ENCODE measurements at regions not wholly inside any gene's neighbourhood (a gene's known extent, or its start where the extent isn't known, plus 50 kb on each side); places are given as distances from the start of the nearest gene placed in this dataset.

DNA sequence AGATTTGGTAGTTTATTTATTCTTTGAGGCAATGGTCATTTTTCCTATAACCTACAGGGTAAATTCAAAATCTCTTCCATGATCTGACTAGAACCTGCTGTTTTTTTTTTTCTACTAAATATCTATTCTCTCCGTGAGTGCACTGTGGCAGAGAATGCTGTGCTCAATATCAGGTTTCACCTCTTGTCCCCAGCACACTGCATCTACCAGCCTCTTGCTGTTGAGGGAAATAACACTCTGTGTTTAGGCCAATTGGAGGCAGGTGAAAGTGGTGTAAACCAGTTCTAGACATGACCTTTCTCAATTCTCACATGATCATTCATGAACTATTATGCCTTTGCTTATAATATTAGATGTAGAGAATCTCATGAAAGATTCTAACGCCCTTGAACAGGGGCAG is 2365.9 kb downstream of the MAT2B start:
- H3K4me3 ChIP-seq (replicated peaks; ENCODE audit: low read depth, low read length): no peak overlapping the region
- TF ChIP-seq, protein P1, sequence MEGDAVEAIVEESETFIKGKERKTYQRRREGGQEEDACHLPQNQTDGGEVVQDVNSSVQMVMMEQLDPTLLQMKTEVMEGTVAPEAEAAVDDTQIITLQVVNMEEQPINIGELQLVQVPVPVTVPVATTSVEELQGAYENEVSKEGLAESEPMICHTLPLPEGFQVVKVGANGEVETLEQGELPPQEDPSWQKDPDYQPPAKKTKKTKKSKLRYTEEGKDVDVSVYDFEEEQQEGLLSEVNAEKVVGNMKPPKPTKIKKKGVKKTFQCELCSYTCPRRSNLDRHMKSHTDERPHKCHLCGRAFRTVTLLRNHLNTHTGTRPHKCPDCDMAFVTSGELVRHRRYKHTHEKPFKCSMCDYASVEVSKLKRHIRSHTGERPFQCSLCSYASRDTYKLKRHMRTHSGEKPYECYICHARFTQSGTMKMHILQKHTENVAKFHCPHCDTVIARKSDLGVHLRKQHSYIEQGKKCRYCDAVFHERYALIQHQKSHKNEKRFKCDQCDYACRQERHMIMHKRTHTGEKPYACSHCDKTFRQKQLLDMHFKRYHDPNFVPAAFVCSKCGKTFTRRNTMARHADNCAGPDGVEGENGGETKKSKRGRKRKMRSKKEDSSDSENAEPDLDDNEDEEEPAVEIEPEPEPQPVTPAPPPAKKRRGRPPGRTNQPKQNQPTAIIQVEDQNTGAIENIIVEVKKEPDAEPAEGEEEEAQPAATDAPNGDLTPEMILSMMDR (IDR thresholded peaks at IDR 0.05; ENCODE audit: insufficient read depth, low read length, poor library complexity, severe bottlenecking): no peak
- DNase-seq (ENCODE audit: extremely low read depth, insufficient read length): no peak
- H3K36me3 ChIP-seq (ENCODE audit: control insufficient read depth, insufficient read depth, low read length): no peaks in the 10 kb centered on the region
- H3K27me3 ChIP-seq (replicated peaks; ENCODE audit: control insufficient read depth, insufficient read depth, low read length): no peaks in the 10 kb centered on the region

DNA sequence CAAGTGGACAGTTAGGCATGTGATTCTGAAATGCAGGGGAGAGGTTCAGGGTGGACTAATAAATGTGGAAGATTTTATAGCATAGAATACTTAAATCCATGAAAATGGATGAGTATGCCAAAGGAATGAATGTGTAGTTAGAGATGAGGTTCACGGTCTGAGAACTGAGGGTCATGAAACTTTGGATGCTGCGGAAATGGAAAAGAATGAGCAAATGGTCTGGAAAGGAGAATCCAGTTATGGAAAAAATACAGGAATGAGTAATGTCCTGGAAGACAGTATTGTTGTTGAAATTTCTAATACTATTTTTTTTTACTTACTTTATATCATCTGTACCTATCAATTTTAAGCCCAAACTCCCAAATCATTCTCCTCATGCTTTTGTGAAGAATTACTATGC is 2369.4 kb downstream of the MAT2B start:
- TF ChIP-seq, protein P1 (IDR thresholded peaks at IDR 0.05; ENCODE audit: insufficient read depth, low read length, poor library complexity, severe bottlenecking): no peak
- H3K36me3 ChIP-seq (ENCODE audit: control insufficient read depth, insufficient read depth, low read length): no peaks in the 10 kb centered on the region
- H3K27me3 ChIP-seq (replicated peaks; ENCODE audit: control insufficient read depth, insufficient read depth, low read length): no peaks in the 10 kb centered on the region
- no peak for DNase-seq (ENCODE audit: extremely low read depth, insufficient read length)
- no peak overlapping the region for H3K4me3 ChIP-seq (replicated peaks; ENCODE audit: low read depth, low read length)

DNA sequence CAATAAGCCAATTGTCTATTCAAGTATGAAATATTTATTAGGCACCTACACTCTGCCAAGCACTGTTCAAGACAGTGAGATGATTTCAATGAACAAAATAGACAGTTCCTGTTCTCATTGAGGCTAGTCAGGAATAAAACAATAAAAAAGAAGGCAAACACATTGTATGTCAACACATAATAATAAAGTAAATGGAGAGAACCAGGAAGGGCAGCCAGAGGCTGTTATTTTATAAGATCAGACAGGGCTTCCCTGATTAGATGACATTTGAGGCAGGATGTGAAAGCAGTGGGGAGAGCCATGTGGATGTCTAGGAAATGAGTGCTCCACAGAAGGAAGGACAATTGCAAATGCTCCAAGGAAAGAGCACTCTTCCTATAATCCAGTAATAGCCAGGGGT is 2371.1 kb downstream of the MAT2B start:
- TF ChIP-seq, protein P1 (IDR thresholded peaks at IDR 0.05; ENCODE audit: insufficient read depth, low read length, poor library complexity, severe bottlenecking): no peak
- no peaks in the 10 kb centered on the region for H3K36me3 ChIP-seq (ENCODE audit: control insufficient read depth, insufficient read depth, low read length)
- H3K27me3 ChIP-seq (replicated peaks; ENCODE audit: control insufficient read depth, insufficient read depth, low read length): no peaks in the 10 kb centered on the region
- H3K4me3 ChIP-seq (replicated peaks; ENCODE audit: low read depth, low read length): no peak overlapping the region
- DNase-seq (ENCODE audit: extremely low read depth, insufficient read length): no peak

DNA sequence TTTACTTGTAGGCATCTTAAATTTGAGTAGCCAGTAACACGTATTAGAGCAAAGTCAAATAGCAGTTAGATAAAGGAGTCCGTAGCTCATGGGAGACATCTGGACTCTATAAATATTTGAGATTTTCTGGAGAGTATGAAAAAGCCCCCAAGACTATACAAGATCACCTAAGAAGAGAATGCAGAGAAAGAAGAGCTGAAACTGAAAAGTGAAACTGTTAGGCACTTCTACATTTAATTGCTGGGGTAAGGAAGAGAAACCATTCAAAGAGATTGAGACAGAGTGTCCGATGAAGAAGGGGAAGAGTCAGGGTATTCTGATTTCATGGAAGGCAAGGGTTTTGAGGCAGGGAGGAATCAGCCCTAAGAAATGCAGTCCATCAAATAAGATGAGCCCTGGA is 2372.1 kb downstream of the MAT2B start:
- no peak for DNase-seq (ENCODE audit: extremely low read depth, insufficient read length)
- Histone ChIP-seq H3K36me3 (ENCODE audit: control insufficient read depth, insufficient read depth, low read length) (no peaks in the 10 kb centered on the region), H3K4me3 (replicated peaks; ENCODE audit: low read depth, low read length) (no peak overlapping the region), H3K27me3 (replicated peaks; ENCODE audit: control insufficient read depth, insufficient read depth, low read length) (no peaks in the 10 kb centered on the region)
- TF ChIP-seq, protein P1 (IDR thresholded peaks at IDR 0.05; ENCODE audit: insufficient read depth, low read length, poor library complexity, severe bottlenecking): no peak

DNA sequence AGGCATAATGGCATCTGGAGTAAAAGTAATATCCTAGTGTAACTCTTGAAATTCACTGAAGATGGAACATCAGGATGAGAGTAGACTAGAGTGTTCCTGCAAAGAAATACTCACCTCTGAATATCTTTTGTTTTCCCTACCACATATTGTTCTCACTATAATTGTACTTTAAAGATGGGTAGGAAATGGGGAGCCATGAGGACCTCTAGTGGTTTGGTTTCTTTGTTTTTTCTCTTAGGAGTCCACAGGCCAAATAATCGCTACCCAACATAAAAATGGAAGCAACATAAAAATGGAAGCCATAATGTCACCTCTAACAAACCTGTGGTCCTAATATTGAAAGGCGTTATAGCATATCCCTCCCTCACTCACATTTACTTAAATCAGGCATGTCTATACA is 2375.8 kb downstream of the MAT2B start:
- H3K4me3 ChIP-seq (replicated peaks; ENCODE audit: low read depth, low read length): no peak overlapping the region
- TF ChIP-seq, protein P1 (IDR thresholded peaks at IDR 0.05; ENCODE audit: insufficient read depth, low read length, poor library complexity, severe bottlenecking): no peak
- no peaks in the 10 kb centered on the region for H3K27me3 ChIP-seq (replicated peaks; ENCODE audit: control insufficient read depth, insufficient read depth, low read length)
- no peaks in the 10 kb centered on the region for H3K36me3 ChIP-seq (ENCODE audit: control insufficient read depth, insufficient read depth, low read length)
- DNase-seq (ENCODE audit: extremely low read depth, insufficient read length): no peak

DNA sequence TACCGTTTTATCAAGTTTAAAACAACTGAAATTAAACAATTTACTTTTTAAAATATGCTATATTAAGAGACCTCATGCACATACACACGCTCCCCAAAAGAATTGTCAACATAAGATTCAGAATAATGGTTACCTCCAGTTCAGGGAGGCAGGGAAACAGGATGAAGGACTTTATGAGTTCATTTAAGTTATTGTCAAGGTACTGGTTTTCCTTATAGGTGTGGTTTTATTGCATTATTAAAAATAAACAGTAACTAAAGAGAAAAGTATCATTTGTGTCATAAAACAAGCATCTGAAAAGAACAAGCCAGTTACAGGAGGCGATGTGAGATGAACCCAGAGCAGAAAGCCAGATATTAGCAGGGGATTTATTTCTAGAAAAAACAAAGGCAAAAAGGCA is 2376.7 kb downstream of the MAT2B start:
- Histone ChIP-seq H3K4me3 (replicated peaks; ENCODE audit: low read depth, low read length) (no peak overlapping the region), H3K36me3 (ENCODE audit: control insufficient read depth, insufficient read depth, low read length) (no peaks in the 10 kb centered on the region), H3K27me3 (replicated peaks; ENCODE audit: control insufficient read depth, insufficient read depth, low read length) (no peaks in the 10 kb centered on the region)
- DNase-seq (ENCODE audit: extremely low read depth, insufficient read length): no peak
- TF ChIP-seq, protein P1 (IDR thresholded peaks at IDR 0.05; ENCODE audit: insufficient read depth, low read length, poor library complexity, severe bottlenecking): no peak
